Sigmoid colon (tissue), 6 donors: ENCODE measurements at regions not wholly inside any gene's neighbourhood (a gene's known extent, or its start where the extent isn't known, plus 50 kb on each side); places are given as distances from the start of the nearest gene placed in this dataset.

Source experiments
- DNase-seq: peaks from one replicate; pipeline ENCODE4 v3.0.0-alpha.2; 2019
- H3K27ac ChIP-seq, 4 donors: fragments of 200-600 bp; sonication (generic); one replicate each; pipeline ENCODE4 v1.5.1; 2016 to 2019; ENCODE audit warnings: mild to moderate bottlenecking in 1 of 4
- H3K27me3 ChIP-seq, 3 donors: fragments of 200-600 bp; sonication (generic); one replicate each; pipeline ENCODE4 v1.5.1; 2019; ENCODE audit warnings: mild to moderate bottlenecking in 1 of 3
- H3K36me3 ChIP-seq, 4 donors: fragments of 200-600 bp; sonication (generic); one replicate each; pipeline ENCODE4 v1.5.1; 2016 to 2019
- H3K4me1 ChIP-seq, 4 donors: fragments of 200-600 bp; sonication (generic); one replicate each; pipeline ENCODE4 v1.5.1; 2017 to 2019
- H3K4me3 ChIP-seq, 4 donors: fragments of 200-600 bp; sonication (generic); one replicate each; pipeline ENCODE4 v1.5.1; 2017 to 2019; ENCODE audit warnings: mild to moderate bottlenecking in 2 of 4, moderate library complexity in 1 of 4
- H3K9me3 ChIP-seq, 4 donors: fragments of 200-600 bp in 3 of 4; sonication (generic) in 3 of 4; one replicate each; pipeline versions ENCODE4 v1.5.1 to v1.6.1; 2013 to 2019
- CTCF ChIP-seq, 4 experiments: fragments of 450-650 bp in 3 of 4; fragments of 200-600 bp in 1 of 4; IDR thresholded peaks; one replicate each; pipeline ENCODE4 v1.5.1; 2016 to 2019; ENCODE audit warnings: antibody characterized with exemption in 4 of 4, mild to moderate bottlenecking in 3 of 4, moderate library complexity in 2 of 4
- EP300 ChIP-seq, 4 donors: sonication (generic); formaldehyde crosslinking; IDR thresholded peaks; one replicate each; pipeline ENCODE4 v1.6.1; 2017; ENCODE audit warnings: antibody characterized with exemption in 4 of 4
- POLR2A ChIP-seq, 2 donors: fragments of 450-650 bp; IDR thresholded peaks; one replicate each; pipeline ENCODE4 v1.6.1; 2016; ENCODE audit warnings: antibody characterized with exemption in 2 of 2, mild to moderate bottlenecking in 2 of 2, moderate library complexity in 2 of 2
- POLR2AphosphoS5 ChIP-seq, 4 donors: sonication (generic); formaldehyde crosslinking; IDR thresholded peaks; one replicate each; pipeline ENCODE4 v1.6.1; 2017; ENCODE audit warnings: antibody characterized with exemption in 4 of 4
- WGBS, 2 donors: extraction: QIAGEN DNeasy Blood & Tissue Kit; methylation state at CpG; one replicate each; pipeline ENCODE4 v1.1.7; 2013; 5-methylcytosine and 5-hydroxymethylcytosine counted together
- intact Hi-C: fragments of 100-400 bp; cut with DNase I; formaldehyde crosslinking; loops from one replicate; pipeline ENCODE4 v1.15.1; 2023
- donor health status: healthy with polysubstance abuse.
- donor health status: healthy.

GRCh38 chr6:164066335-164066734, 651.8 kb downstream of the QKI start:
- 70 to 82% methylated on average over 6 of the region's 6 CpGs for WGBS, 2 donors

GRCh38 chr6:164063346-164063745, 648.8 kb downstream of the QKI start:
- no peak overlapping the region for H3K27ac ChIP-seq
- DNase-seq: no peak
- H3K4me3 ChIP-seq: no peak overlapping the region
- no peaks in the 10 kb centered on the region for H3K4me1 ChIP-seq
- H3K9me3 ChIP-seq: no peaks in the 10 kb centered on the region
- 92 to 94% methylated on average over 3 of the region's 3 CpGs for WGBS, 2 donors
- H3K27me3 ChIP-seq: no peaks in the 10 kb centered on the region
- no peak for TF ChIP-seq POLR2A (IDR thresholded peaks at IDR 0.05)
- TF ChIP-seq CTCF (IDR thresholded peaks at IDR 0.05): no peak
- no peak for TF ChIP-seq POLR2AphosphoS5 (IDR thresholded peaks at IDR 0.05)
- no peak for TF ChIP-seq EP300 (IDR thresholded peaks at IDR 0.05)
- no peaks in the 10 kb centered on the region for H3K36me3 ChIP-seq
- intact Hi-C loops: no loop called here

More at GRCh38 chr6:164066335-164066734, 651.8 kb downstream of the QKI start:
- Histone ChIP-seq H3K4me1 (no peaks in the 10 kb centered on the region), H3K36me3 (no peaks in the 10 kb centered on the region), H3K9me3 (no peaks in the 10 kb centered on the region), H3K4me3 (no peak overlapping the region), H3K27me3 (no peaks in the 10 kb centered on the region), H3K27ac (no peak overlapping the region)
- TF ChIP-seq EP300 (IDR thresholded peaks at IDR 0.05): no peak
- TF ChIP-seq POLR2A (IDR thresholded peaks at IDR 0.05): no peak
- TF ChIP-seq POLR2AphosphoS5 (IDR thresholded peaks at IDR 0.05): no peak
- no peak for TF ChIP-seq CTCF (IDR thresholded peaks at IDR 0.05)
- intact Hi-C loops: no loop called here
- DNase-seq: no peak

- no peak for DNase-seq
- TF ChIP-seq POLR2A (IDR thresholded peaks at IDR 0.05): no peak
- no peak for TF ChIP-seq EP300 (IDR thresholded peaks at IDR 0.05)
- no peak for TF ChIP-seq POLR2AphosphoS5 (IDR thresholded peaks at IDR 0.05)
- no peak for TF ChIP-seq CTCF (IDR thresholded peaks at IDR 0.05)
- WGBS, 2 donors: 80 to 84% methylated on average over 5 of the region's 5 CpGs
- H3K27me3 ChIP-seq: no peaks in the 10 kb centered on the region
- H3K9me3 ChIP-seq: no peaks in the 10 kb centered on the region
- no peaks in the 10 kb centered on the region for H3K36me3 ChIP-seq
- no peak overlapping the region for H3K4me3 ChIP-seq
- H3K4me1 ChIP-seq: no peaks in the 10 kb centered on the region
- intact Hi-C loops: no loop called here
- H3K27ac ChIP-seq: no peak overlapping the region
Observed at GRCh38 chr6:164062872-164063271, 648.4 kb downstream of the QKI start.

GRCh38 chr6:164057876-164058275, 643.4 kb downstream of the QKI start:
- H3K27ac ChIP-seq: no peak overlapping the region
- TF ChIP-seq POLR2A (IDR thresholded peaks at IDR 0.05) (no peak), POLR2AphosphoS5 (IDR thresholded peaks at IDR 0.05) (no peak), CTCF (IDR thresholded peaks at IDR 0.05) (no peak), EP300 (IDR thresholded peaks at IDR 0.05) (no peak)
- H3K4me3 ChIP-seq: no peak overlapping the region
- no peak for DNase-seq
- H3K27me3 ChIP-seq: no peaks in the 10 kb centered on the region
- 78 to 89% methylated on average over 5 of the region's 5 CpGs for WGBS, 2 donors
- H3K9me3 ChIP-seq: no peaks in the 10 kb centered on the region
- H3K36me3 ChIP-seq: no peaks in the 10 kb centered on the region
- H3K4me1 ChIP-seq: no peaks in the 10 kb centered on the region
- intact Hi-C loops: no loop called here

- no peak for DNase-seq
- Histone ChIP-seq H3K27me3 (no peaks in the 10 kb centered on the region), H3K4me1 (no peaks in the 10 kb centered on the region), H3K9me3 (no peaks in the 10 kb centered on the region), H3K27ac (no peak overlapping the region), H3K4me3 (no peak overlapping the region), H3K36me3 (no peaks in the 10 kb centered on the region)
- WGBS, 2 donors: 65 to 78% methylated on average over 4 of the region's 4 CpGs
- TF ChIP-seq POLR2A (IDR thresholded peaks at IDR 0.05) (no peak), CTCF (IDR thresholded peaks at IDR 0.05) (no peak), POLR2AphosphoS5 (IDR thresholded peaks at IDR 0.05) (no peak), EP300 (IDR thresholded peaks at IDR 0.05) (no peak)
- intact Hi-C loops: no loop called here
Observed at GRCh38 chr6:164051427-164051826, 636.9 kb downstream of the QKI start.
